ENCODE measurements at regions not wholly inside any gene's neighbourhood (a gene's known extent, or its start where the extent isn't known, plus 50 kb on each side); places are given as distances from the start of the nearest gene placed in this dataset.

- intact Hi-C loops (cut with DNase I; ENCODE audit: low total_unique reads) (no loop called here), in situ Hi-C loops (cut with MboI; ENCODE audit: low sequenced_read_pairs in 4 of 4) (no loop called here)
- Histone ChIP-seq H3K4me3 (no peak overlapping the region), H3K27ac (no peak overlapping the region), H3K36me3 (no peaks in the 10 kb centered on the region), H3K9me3 (no peaks in the 10 kb centered on the region), H3K4me1 (no peaks in the 10 kb centered on the region), H3K27me3 (no peaks in the 10 kb centered on the region)
- DNase-seq (no peak), ATAC-seq (no peak)
- no peak for TF ChIP-seq POLR2A (IDR thresholded peaks at IDR 0.05)
- no peak for TF ChIP-seq CTCF (IDR thresholded peaks at IDR 0.05 in 4 of 5, conservative IDR thresholded peaks at IDR 0.05 in 1 of 5)
These were observed 77.5 kb upstream of the HMCN1 start for GRCh38 chr1:185656663-185657062.

- H3K9me3 ChIP-seq, result no peaks in the 10 kb centered on the region
- intact Hi-C loops (cut with DNase I; ENCODE audit: low total_unique reads) (no loop called here), in situ Hi-C loops (cut with MboI; ENCODE audit: low sequenced_read_pairs in 4 of 4) (no loop called here)
- ATAC-seq (no peak), DNase-seq (no peak)
- H3K27me3 ChIP-seq, result no peaks in the 10 kb centered on the region
- no peak overlapping the region for H3K27ac ChIP-seq
- TF ChIP-seq POLR2A (IDR thresholded peaks at IDR 0.05) (no peak), CTCF (IDR thresholded peaks at IDR 0.05 in 4 of 5, conservative IDR thresholded peaks at IDR 0.05 in 1 of 5) (no peak)
- H3K4me3 ChIP-seq, result no peak overlapping the region
- no peaks in the 10 kb centered on the region for H3K36me3 ChIP-seq
- no peaks in the 10 kb centered on the region for H3K4me1 ChIP-seq
These were observed 79.3 kb upstream of the HMCN1 start for GRCh38 chr1:185654952-185655314.

- intact Hi-C loops (cut with DNase I; ENCODE audit: low total_unique reads) (no loop called here), in situ Hi-C loops (cut with MboI; ENCODE audit: low sequenced_read_pairs in 4 of 4) (no loop called here)
- ATAC-seq (no peak), DNase-seq (no peak)
- no peaks in the 10 kb centered on the region for H3K4me1 ChIP-seq
- no peak for TF ChIP-seq POLR2A (IDR thresholded peaks at IDR 0.05)
- no peak for TF ChIP-seq CTCF (IDR thresholded peaks at IDR 0.05 in 4 of 5, conservative IDR thresholded peaks at IDR 0.05 in 1 of 5)
- no peaks in the 10 kb centered on the region for H3K27me3 ChIP-seq
- no peak overlapping the region for H3K27ac ChIP-seq
- no peak overlapping the region for H3K4me3 ChIP-seq
- no peaks in the 10 kb centered on the region for H3K9me3 ChIP-seq
- H3K36me3 ChIP-seq, result no peaks in the 10 kb centered on the region
These were observed 79.8 kb upstream of the HMCN1 start for GRCh38 chr1:185654199-185654951.

GRCh38 chr1:185653615-185654014, 80.6 kb upstream of the HMCN1 start:
- H3K27me3 ChIP-seq, result no peaks in the 10 kb centered on the region
- no peaks in the 10 kb centered on the region for H3K9me3 ChIP-seq
- intact Hi-C loops (cut with DNase I; ENCODE audit: low total_unique reads), result no loop called here
- TF ChIP-seq CTCF (IDR thresholded peaks at IDR 0.05 in 4 of 5, conservative IDR thresholded peaks at IDR 0.05 in 1 of 5) (no peak), POLR2A (IDR thresholded peaks at IDR 0.05) (no peak)
- no peaks in the 10 kb centered on the region for H3K4me1 ChIP-seq
- ATAC-seq (no peak), DNase-seq (no peak)
- in situ Hi-C loops (cut with MboI; ENCODE audit: low sequenced_read_pairs in 4 of 4), result no loop called here
- H3K36me3 ChIP-seq, result no peaks in the 10 kb centered on the region
- H3K27ac ChIP-seq, result no peak overlapping the region
- no peak overlapping the region for H3K4me3 ChIP-seq

- Histone ChIP-seq H3K9me3 (no peaks in the 10 kb centered on the region), H3K27me3 (no peaks in the 10 kb centered on the region), H3K36me3 (no peaks in the 10 kb centered on the region), H3K4me1 (no peaks in the 10 kb centered on the region), H3K4me3 (no peak overlapping the region), H3K27ac (no peak overlapping the region)
- intact Hi-C loops (cut with DNase I; ENCODE audit: low total_unique reads), result no loop called here
- in situ Hi-C loops (cut with MboI; ENCODE audit: low sequenced_read_pairs in 4 of 4), result no loop called here
- ATAC-seq (no peak), DNase-seq (no peak)
- no peak for TF ChIP-seq POLR2A (IDR thresholded peaks at IDR 0.05)
- TF ChIP-seq CTCF (IDR thresholded peaks at IDR 0.05 in 4 of 5, conservative IDR thresholded peaks at IDR 0.05 in 1 of 5), result no peak
These were observed 81.8 kb upstream of the HMCN1 start for GRCh38 chr1:185652348-185652747.
